Astrocyte of the spinal cord (primary cell): ENCODE measurements at regions not wholly inside any gene's neighbourhood (a gene's known extent, or its start where the extent isn't known, plus 50 kb on each side); places are given as distances from the start of the nearest gene placed in this dataset.
A peak's percentile ranks its signal among the peaks of the same experiment; 100 is the strongest.

ENCODE experiments used
- DNase-seq: peaks from one replicate; pipeline ENCODE4 v3.0.0; 2011; ENCODE audit warnings: low read depth, low spot score
- H3K4me3 ChIP-seq: 2 replicates; pipeline ENCODE4 v1.5.1; 2011; ENCODE audit warnings: low read depth, mild to moderate bottlenecking, low read length, moderate library complexity
- CTCF ChIP-seq: IDR thresholded peaks from 2 replicates; pipeline ENCODE4 v1.5.1; 2012; ENCODE audit warnings: low read depth, mild to moderate bottlenecking, low read length, inconsistent platforms
- in situ Hi-C: cut with HindIII; loops from 2 replicates; pipeline ENCODE4 v1.10.0; 2017; ENCODE audit warnings: low sequenced_read_pairs

DNA sequence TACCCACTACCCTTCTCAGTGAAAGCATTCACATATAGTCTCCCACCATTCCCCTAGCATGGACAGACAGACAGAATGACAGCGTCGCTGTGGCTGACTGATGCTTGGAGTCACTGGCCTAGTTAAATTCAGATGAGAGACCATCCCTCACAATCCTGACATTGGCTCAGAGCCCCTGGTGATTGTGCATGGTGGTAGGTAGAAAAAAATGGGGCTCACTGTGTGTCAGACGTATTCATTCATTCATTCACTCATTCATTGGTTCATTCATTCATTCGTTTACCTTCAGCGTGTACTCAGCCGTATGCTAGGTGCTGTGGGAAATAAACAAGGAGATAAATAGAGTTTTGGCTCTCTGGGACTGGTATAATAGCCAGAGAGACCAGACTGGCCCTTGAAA is 73.6 kb upstream of the CALM2 start:
- no peak for TF ChIP-seq CTCF
- no peak for DNase-seq
- H3K4me3 ChIP-seq: no peak overlapping the region
- in situ Hi-C loops: no loop called here

- no peak for TF ChIP-seq CTCF
- in situ Hi-C loops: no loop called here
- H3K4me3 ChIP-seq: no peak overlapping the region
- DNase-seq: peak; percentile 24
Measured at GRCh38 chr2:47249157-47249900, 73.0 kb upstream of the CALM2 start.

DNA sequence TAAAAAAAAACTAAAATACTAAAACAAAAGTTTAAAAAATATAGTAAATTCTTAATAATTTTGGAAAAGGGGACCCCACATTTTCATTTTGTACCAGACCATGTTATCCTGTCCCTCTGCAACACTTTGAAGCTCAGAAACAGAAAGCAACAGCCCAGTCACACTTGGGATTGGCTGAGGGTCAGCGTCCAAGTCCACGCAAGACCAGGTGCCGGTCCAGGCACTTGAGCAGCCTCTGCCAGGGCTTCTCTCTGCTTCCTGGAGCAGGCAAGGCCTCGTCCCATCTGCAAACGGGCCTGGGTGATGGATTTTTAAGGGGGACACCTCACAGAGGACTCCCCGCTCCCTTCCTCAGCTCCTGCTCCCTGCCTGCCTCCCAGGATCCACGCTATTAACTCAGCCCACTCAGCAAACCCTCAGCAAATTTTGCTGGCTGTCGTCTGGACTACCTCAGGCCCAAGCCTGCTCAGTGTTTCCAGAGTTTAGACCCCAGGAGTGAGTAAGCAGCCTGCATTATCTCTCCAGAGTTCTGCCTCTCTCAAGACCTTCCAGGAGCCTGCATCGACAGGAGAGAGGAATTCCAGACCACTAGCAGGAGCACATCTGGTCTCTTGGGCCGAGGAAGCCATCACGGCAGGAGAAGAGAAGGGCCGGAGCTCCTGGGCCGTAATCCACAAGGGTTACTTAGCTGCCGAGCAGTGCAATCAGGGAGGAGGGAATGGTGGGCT is 67.4 kb upstream of the CALM2 start:
- in situ Hi-C loops: no loop called here
- H3K4me3 ChIP-seq: no peak overlapping the region
- no peak for DNase-seq
- no peak for TF ChIP-seq CTCF

GRCh38 chr2:47241715-47242114 is 65.4 kb upstream of the CALM2 start:
- no peak for TF ChIP-seq CTCF
- in situ Hi-C loops: no loop called here
- no peak for DNase-seq
- H3K4me3 ChIP-seq: no peak overlapping the region

- DNase-seq: no peak
- no peak for TF ChIP-seq CTCF
- no peak overlapping the region for H3K4me3 ChIP-seq
- in situ Hi-C loops: no loop called here
Measured at GRCh38 chr2:47239119-47239969, 63.0 kb upstream of the CALM2 start.

DNA sequence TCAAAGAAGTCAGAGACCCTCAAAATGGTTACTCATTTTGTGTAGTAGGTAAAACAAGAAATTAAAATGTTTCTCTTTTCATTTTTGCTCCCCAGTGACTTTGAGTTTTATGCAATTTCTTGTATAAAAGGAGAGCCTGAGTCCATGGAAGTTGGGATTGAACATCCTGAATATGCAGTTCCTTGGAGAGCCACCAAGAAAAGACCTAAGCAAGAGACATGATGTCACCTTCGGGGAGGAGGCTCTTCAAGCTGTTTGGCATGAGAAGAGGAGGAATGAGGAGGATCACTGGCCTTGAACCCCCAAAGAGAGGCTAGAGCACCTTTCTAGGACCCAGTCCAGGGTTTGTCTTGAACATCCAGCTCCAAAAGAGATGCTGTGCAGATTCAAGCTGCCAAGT is 62.3 kb upstream of the CALM2 start:
- no peak for DNase-seq
- H3K4me3 ChIP-seq: no peak overlapping the region
- in situ Hi-C loops: no loop called here
- TF ChIP-seq CTCF: no peak
